ENCODE measurements at regions not wholly inside any gene's neighbourhood (a gene's known extent, or its start where the extent isn't known, plus 50 kb on each side); places are given as distances from the start of the nearest gene placed in this dataset.

- TF ChIP-seq CTCF (IDR thresholded peaks at IDR 0.05) (no peak), POLR2A (IDR thresholded peaks at IDR 0.05) (no peak)
Observed at GRCh38 chr16:86195863-86196630, 297.1 kb downstream of the IRF8 start.

Measured in testis (tissue), 2 donors.